ENCODE measurements at regions not wholly inside any gene's neighbourhood (a gene's known extent, or its start where the extent isn't known, plus 50 kb on each side); places are given as distances from the start of the nearest gene placed in this dataset.

GRCh38 chr3:101970905-101971304 lies 121.6 kb downstream of the NFKBIZ start:
- TF ChIP-seq POLR2A (IDR thresholded peaks at IDR 0.05; ENCODE audit: low read length) (no peak), GATA1 (IDR thresholded peaks at IDR 0.05; ENCODE audit: low read depth, low read length) (no peak)

Measured in erythroblast (primary cell).